Amniotic stem cell (primary cell): ENCODE measurements at regions not wholly inside any gene's neighbourhood (a gene's known extent, or its start where the extent isn't known, plus 50 kb on each side); places are given as distances from the start of the nearest gene placed in this dataset.
"Not testable (repeated sequence)": the region's sequence is repeated elsewhere in the genome, so short reads cannot be mapped to it uniquely, and the experiment has no call there.

Source experiments
- DNase-seq: peaks from one replicate; lab custom pipeline; 2025; lab: John Stamatoyannopoulos, UW

GRCh38 chr4:31187979-31188378, 467.8 kb downstream of the PCDH7 start:
- DNase-seq, result no peak

- DNase-seq, result no peak
Measured at GRCh38 chr4:31189938-31190337, 469.8 kb downstream of the PCDH7 start.

GRCh38 chr4:31190671-31191070, 470.5 kb downstream of the PCDH7 start:
- DNase-seq, result no peak

GRCh38 chr4:31192341-31192740, 472.2 kb downstream of the PCDH7 start:
- DNase-seq, result no peak

GRCh38 chr4:31193521-31193920, 473.4 kb downstream of the PCDH7 start:
- DNase-seq, result no peak

- DNase-seq, result no peak
Measured at GRCh38 chr4:31194823-31195222, 474.7 kb downstream of the PCDH7 start.

GRCh38 chr4:31199644-31200043, 479.5 kb downstream of the PCDH7 start:
- no peak for DNase-seq

GRCh38 chr4:31202054-31202453, 481.9 kb downstream of the PCDH7 start:
- not testable (repeated sequence) for DNase-seq

- DNase-seq, result no peak
Measured at GRCh38 chr4:31204874-31205273, 484.7 kb downstream of the PCDH7 start.

GRCh38 chr4:31220921-31221320, 500.8 kb downstream of the PCDH7 start:
- no peak for DNase-seq

GRCh38 chr4:31228068-31228467, 507.9 kb downstream of the PCDH7 start:
- no peak for DNase-seq

- DNase-seq, result no peak
Measured at GRCh38 chr4:31230594-31230993, 510.4 kb downstream of the PCDH7 start.

GRCh38 chr4:31234494-31234893, 514.3 kb downstream of the PCDH7 start:
- no peak for DNase-seq

GRCh38 chr4:31234901-31235300, 514.7 kb downstream of the PCDH7 start:
- DNase-seq, result no peak

- DNase-seq, result no peak
Measured at GRCh38 chr4:31236020-31236638, 516.0 kb downstream of the PCDH7 start.

GRCh38 chr4:31236639-31237173, 516.5 kb downstream of the PCDH7 start:
- DNase-seq, result no peak

GRCh38 chr4:31237233-31237632, 517.1 kb downstream of the PCDH7 start:
- no peak for DNase-seq

GRCh38 chr4:31239886-31240285, 519.7 kb downstream of the PCDH7 start:
- no peak for DNase-seq

- DNase-seq, result no peak
Measured at GRCh38 chr4:31241504-31242106, 521.4 kb downstream of the PCDH7 start.

- no peak for DNase-seq
Measured at GRCh38 chr4:31246856-31247255, 526.7 kb downstream of the PCDH7 start.

- DNase-seq, result no peak
Measured at GRCh38 chr4:31259119-31259518, 539.0 kb downstream of the PCDH7 start.

- no peak for DNase-seq
Measured at GRCh38 chr4:31261632-31262031, 541.5 kb downstream of the PCDH7 start.

GRCh38 chr4:31266094-31266493, 545.9 kb downstream of the PCDH7 start:
- not testable (repeated sequence) for DNase-seq
